ENCODE measurements at regions not wholly inside any gene's neighbourhood (a gene's known extent, or its start where the extent isn't known, plus 50 kb on each side); places are given as distances from the start of the nearest gene placed in this dataset.

DNA sequence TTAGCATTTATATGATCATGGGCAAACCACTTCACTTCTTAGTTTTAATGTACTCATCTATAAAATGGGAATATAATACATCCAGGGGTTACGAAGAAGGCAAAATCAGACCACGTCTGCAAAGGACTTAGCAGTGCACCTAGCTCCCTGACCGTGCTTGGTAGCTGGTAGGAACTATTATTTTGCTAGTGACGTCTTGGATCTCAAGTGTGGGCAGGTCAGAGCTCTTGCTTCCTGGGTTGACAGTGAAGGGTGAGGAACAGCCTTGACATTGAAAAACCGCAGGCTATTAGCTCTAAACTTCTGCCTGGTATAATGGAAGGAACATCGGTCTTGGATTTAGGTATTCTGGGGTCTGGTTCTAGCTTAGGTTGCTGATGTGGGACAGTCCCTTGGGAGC, 89.3 kb upstream of the MED13L start:
- Mint-ChIP-seq H3K36me3 (no peaks in the 10 kb centered on the region), H3K4me3 (no peak overlapping the region), H3K4me1 (no peaks in the 10 kb centered on the region), H3K27me3 (ENCODE audit: low read depth in 2 of 2) (peaks cover 0 to 3% of the 10 kb centered on the region in 2 donors), H3K9me3 (no peaks in the 10 kb centered on the region), H3K27ac (no peak overlapping the region)
- WGBS (ENCODE audit: insufficient coverage) = 85% methylated on average over 6 of the region's 6 CpGs
- ATAC-seq = no peak
- intact Hi-C loops (cut with micrococcal nuclease) = no loop called here
- TF ChIP-seq, protein P1, sequence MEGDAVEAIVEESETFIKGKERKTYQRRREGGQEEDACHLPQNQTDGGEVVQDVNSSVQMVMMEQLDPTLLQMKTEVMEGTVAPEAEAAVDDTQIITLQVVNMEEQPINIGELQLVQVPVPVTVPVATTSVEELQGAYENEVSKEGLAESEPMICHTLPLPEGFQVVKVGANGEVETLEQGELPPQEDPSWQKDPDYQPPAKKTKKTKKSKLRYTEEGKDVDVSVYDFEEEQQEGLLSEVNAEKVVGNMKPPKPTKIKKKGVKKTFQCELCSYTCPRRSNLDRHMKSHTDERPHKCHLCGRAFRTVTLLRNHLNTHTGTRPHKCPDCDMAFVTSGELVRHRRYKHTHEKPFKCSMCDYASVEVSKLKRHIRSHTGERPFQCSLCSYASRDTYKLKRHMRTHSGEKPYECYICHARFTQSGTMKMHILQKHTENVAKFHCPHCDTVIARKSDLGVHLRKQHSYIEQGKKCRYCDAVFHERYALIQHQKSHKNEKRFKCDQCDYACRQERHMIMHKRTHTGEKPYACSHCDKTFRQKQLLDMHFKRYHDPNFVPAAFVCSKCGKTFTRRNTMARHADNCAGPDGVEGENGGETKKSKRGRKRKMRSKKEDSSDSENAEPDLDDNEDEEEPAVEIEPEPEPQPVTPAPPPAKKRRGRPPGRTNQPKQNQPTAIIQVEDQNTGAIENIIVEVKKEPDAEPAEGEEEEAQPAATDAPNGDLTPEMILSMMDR (IDR thresholded peaks at IDR 0.05) = no peak
- H3K9me3 ChIP-seq (ENCODE audit: control insufficient read depth, insufficient read depth, low read length) = no peaks in the 10 kb centered on the region
- H3K4me1 ChIP-seq (ENCODE audit: control insufficient read depth, insufficient read depth, low read length) = no peaks in the 10 kb centered on the region
- DNase-seq = no peak
- no peak overlapping the region for H3K4me3 ChIP-seq (ENCODE audit: low read length)
- H3K27ac ChIP-seq (ENCODE audit: low read length) = no peak overlapping the region
- no peaks in the 10 kb centered on the region for H3K27me3 ChIP-seq (ENCODE audit: control insufficient read depth, insufficient read depth, low read length)
- H3K36me3 ChIP-seq (ENCODE audit: control insufficient read depth, insufficient read depth, low read length) = no peaks in the 10 kb centered on the region

DNA sequence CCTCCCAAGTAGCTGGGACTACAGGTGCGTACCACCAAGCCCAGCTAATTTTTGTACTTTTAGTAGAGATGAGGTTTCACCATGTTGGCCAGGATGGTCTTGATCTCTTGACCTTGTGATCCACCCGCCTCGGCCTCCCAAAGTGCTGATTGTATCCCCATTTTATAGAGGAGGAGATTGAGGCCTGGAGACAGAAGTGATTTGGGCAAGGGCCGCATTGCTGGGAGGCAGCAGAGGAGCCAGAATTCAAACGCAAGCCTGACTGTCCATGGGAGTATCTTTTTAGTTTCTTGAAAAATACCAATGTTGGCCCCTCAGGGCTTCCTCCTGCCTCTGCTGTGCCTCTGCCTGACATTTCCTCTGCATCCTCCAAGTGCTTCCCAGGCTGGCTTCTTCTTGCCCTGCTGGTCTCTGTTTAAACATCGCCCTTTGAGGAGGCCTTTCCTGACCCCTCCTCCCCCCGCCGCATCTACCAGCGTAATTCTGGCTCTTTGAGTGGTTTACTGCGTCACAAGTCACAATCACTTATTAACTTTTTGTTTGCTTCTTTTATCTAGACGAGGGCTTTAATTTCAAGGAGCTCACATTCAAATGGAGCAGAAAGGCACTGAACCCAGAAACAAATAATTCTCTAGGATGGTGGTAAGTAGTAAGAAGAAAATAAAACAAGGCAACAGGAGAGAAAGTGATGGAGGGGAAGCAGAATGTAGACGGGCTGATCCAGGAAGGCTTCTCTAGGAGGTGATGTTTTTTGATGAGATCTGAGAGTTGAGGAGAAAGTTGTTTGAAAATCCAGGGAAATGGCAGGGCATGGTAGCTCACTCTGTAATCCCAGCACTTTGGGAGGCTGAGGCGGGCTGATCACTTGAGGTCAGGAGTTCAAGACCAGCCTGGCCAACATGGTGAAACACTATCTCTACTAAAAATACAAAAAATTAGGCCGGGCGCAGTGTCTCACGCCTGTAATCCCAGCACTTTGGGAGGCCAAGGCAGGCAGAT, 91.0 kb upstream of the MED13L start:
- Histone ChIP-seq H3K4me3 (ENCODE audit: low read length) (no peak overlapping the region), H3K27ac (ENCODE audit: low read length) (no peak overlapping the region), H3K4me1 (ENCODE audit: control insufficient read depth, insufficient read depth, low read length) (no peaks in the 10 kb centered on the region), H3K27me3 (ENCODE audit: control insufficient read depth, insufficient read depth, low read length) (no peaks in the 10 kb centered on the region), H3K36me3 (ENCODE audit: control insufficient read depth, insufficient read depth, low read length) (no peaks in the 10 kb centered on the region), H3K9me3 (ENCODE audit: control insufficient read depth, insufficient read depth, low read length) (no peaks in the 10 kb centered on the region)
- ATAC-seq (no peak), DNase-seq (no peak)
- TF ChIP-seq, protein P1 (IDR thresholded peaks at IDR 0.05) = no peak
- Mint-ChIP-seq H3K4me3 (no peak overlapping the region), H3K27ac (no peak overlapping the region), H3K36me3 (no peaks in the 10 kb centered on the region), H3K4me1 (no peaks in the 10 kb centered on the region), H3K27me3 (ENCODE audit: low read depth in 2 of 2) (peaks cover 0 to 3% of the 10 kb centered on the region in 2 donors), H3K9me3 (no peaks in the 10 kb centered on the region)
- intact Hi-C loops (cut with micrococcal nuclease) = no loop called here
- 87% methylated on average over 16 of the region's 16 CpGs for WGBS (ENCODE audit: insufficient coverage)

DNA sequence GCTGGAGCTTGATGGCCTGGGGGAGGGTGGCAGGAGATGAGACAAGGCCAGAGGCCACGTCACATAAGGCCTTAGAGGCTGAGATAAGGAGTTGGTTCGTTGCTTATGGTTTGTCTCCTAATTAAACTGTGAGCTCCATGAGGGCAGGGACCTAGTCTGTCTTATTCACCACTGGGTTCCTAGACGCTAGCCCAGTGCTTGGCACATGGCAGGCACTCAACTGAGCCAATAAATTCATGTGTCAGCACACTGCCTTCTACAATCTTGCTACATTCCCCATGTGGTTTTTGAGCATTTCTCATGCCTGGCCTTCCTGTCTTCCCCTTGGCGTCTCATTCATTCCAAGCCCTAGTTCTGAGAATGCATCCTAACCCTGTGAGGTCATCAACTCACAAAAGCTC, 92.5 kb upstream of the MED13L start:
- H3K9me3 Mint-ChIP-seq = peaks cover 0 to under 1% of the 10 kb centered on the region in 2 donors
- Histone ChIP-seq H3K27ac (ENCODE audit: low read length) (no peak overlapping the region), H3K27me3 (ENCODE audit: control insufficient read depth, insufficient read depth, low read length) (no peaks in the 10 kb centered on the region), H3K4me3 (ENCODE audit: low read length) (no peak overlapping the region), H3K4me1 (ENCODE audit: control insufficient read depth, insufficient read depth, low read length) (no peaks in the 10 kb centered on the region), H3K36me3 (ENCODE audit: control insufficient read depth, insufficient read depth, low read length) (no peaks in the 10 kb centered on the region), H3K9me3 (ENCODE audit: control insufficient read depth, insufficient read depth, low read length) (no peaks in the 10 kb centered on the region)
- peaks cover 0 to 3% of the 10 kb centered on the region in 2 donors for H3K27me3 Mint-ChIP-seq (ENCODE audit: low read depth in 2 of 2)
- H3K27ac Mint-ChIP-seq = no peak overlapping the region
- 86% methylated on average over 4 of the region's 4 CpGs for WGBS (ENCODE audit: insufficient coverage)
- H3K36me3 Mint-ChIP-seq = no peaks in the 10 kb centered on the region
- peaks cover 0 to under 1% of the 10 kb centered on the region in 2 donors for H3K4me1 Mint-ChIP-seq
- DNase-seq = no peak
- H3K4me3 Mint-ChIP-seq = no peak overlapping the region
- no peak for ATAC-seq
- intact Hi-C loops (cut with micrococcal nuclease) = no loop called here
- TF ChIP-seq, protein P1 (IDR thresholded peaks at IDR 0.05) = no peak

Measured in natural killer cell (primary cell).